ENCODE measurements at regions not wholly inside any gene's neighbourhood (a gene's known extent, or its start where the extent isn't known, plus 50 kb on each side); places are given as distances from the start of the nearest gene placed in this dataset.

GRCh38 chr6:141914646-141915045, 218.1 kb upstream of the GJE1 start:
- DNase-seq, result no peak
- no peaks in the 10 kb centered on the region for H3K4me1 ChIP-seq
- no peak for ATAC-seq
- H3K36me3 ChIP-seq, result no peaks in the 10 kb centered on the region
- H3K9me3 ChIP-seq, result no peaks in the 10 kb centered on the region
- H3K27me3 ChIP-seq (ENCODE audit: low read depth), result no peaks in the 10 kb centered on the region
- H3K4me3 ChIP-seq, result no peak overlapping the region
- H3K27ac ChIP-seq, result no peak overlapping the region
- no peak for TF ChIP-seq CTCF (IDR thresholded peaks at IDR 0.05)
- intact Hi-C loops (cut with DNase I), result no loop called here

GRCh38 chr6:141906569-141907080, 226.1 kb upstream of the GJE1 start:
- intact Hi-C loops (cut with DNase I), result no loop called here

GRCh38 chr6:141890661-141891060, 242.1 kb upstream of the GJE1 start:
- Histone ChIP-seq H3K36me3 (no peaks in the 10 kb centered on the region), H3K27ac (no peak overlapping the region), H3K4me3 (no peak overlapping the region), H3K27me3 (ENCODE audit: low read depth) (no peaks in the 10 kb centered on the region), H3K9me3 (no peaks in the 10 kb centered on the region), H3K4me1 (no peaks in the 10 kb centered on the region)
- intact Hi-C loops (cut with DNase I), result no loop called here
- no peak for DNase-seq
- no peak for ATAC-seq
- no peak for TF ChIP-seq CTCF (IDR thresholded peaks at IDR 0.05)

More at GRCh38 chr6:141906569-141907080, 226.1 kb upstream of the GJE1 start:
- no peak for TF ChIP-seq CTCF (IDR thresholded peaks at IDR 0.05)
- Histone ChIP-seq H3K4me1 (no peaks in the 10 kb centered on the region), H3K36me3 (no peaks in the 10 kb centered on the region), H3K4me3 (no peak overlapping the region), H3K27ac (no peak overlapping the region), H3K27me3 (ENCODE audit: low read depth) (no peaks in the 10 kb centered on the region), H3K9me3 (no peaks in the 10 kb centered on the region)
- DNase-seq, result no peak
- ATAC-seq, result no peak

GRCh38 chr6:141884850-141885249, 247.9 kb upstream of the GJE1 start:
- Histone ChIP-seq H3K36me3 (no peaks in the 10 kb centered on the region), H3K4me1 (no peaks in the 10 kb centered on the region), H3K27me3 (ENCODE audit: low read depth) (no peaks in the 10 kb centered on the region), H3K9me3 (peaks cover 5% of the 10 kb centered on the region), H3K4me3 (no peak overlapping the region), H3K27ac (no peak overlapping the region)
- ATAC-seq (no peak), DNase-seq (no peak)
- intact Hi-C loops (cut with DNase I), result no loop called here
- TF ChIP-seq CTCF (IDR thresholded peaks at IDR 0.05), result no peak

- TF ChIP-seq CTCF (IDR thresholded peaks at IDR 0.05), result no peak
- intact Hi-C loops (cut with DNase I), result no loop called here
- ATAC-seq, result no peak
These were observed 254.0 kb upstream of the GJE1 start for GRCh38 chr6:141878686-141879085.

More at GRCh38 chr6:141878686-141879085, 254.0 kb upstream of the GJE1 start:
- no peaks in the 10 kb centered on the region for H3K27me3 ChIP-seq (ENCODE audit: low read depth)
- peaks cover 6% of the 10 kb centered on the region for H3K4me1 ChIP-seq
- H3K4me3 ChIP-seq, result no peak overlapping the region
- H3K27ac ChIP-seq, result no peak overlapping the region
- no peak for DNase-seq
- no peaks in the 10 kb centered on the region for H3K9me3 ChIP-seq
- H3K36me3 ChIP-seq, result no peaks in the 10 kb centered on the region

All from lower lobe of right lung (tissue), 2 donors.